SK-N-MC (cell line): ENCODE measurements at regions not wholly inside any gene's neighbourhood (a gene's known extent, or its start where the extent isn't known, plus 50 kb on each side); places are given as distances from the start of the nearest gene placed in this dataset.

Experiments
- DNase-seq: peaks from one replicate; pipeline ENCODE4 v3.0.0-alpha.2; 2011; ENCODE audit warnings: low read depth, low spot score
- H3K27ac ChIP-seq: fragments of 200-600 bp; sonication (generic); 2 replicates; pipeline ENCODE4 v1.5.1; 2016; ENCODE audit warnings: mixed run types
- H3K36me3 ChIP-seq: fragments of 200-600 bp; sonication (generic); 2 replicates; pipeline ENCODE4 v1.6.1; 2017; ENCODE audit warnings: antibody characterized with exemption, low read length, mixed read lengths; ENCODE audit not compliant: insufficient read depth
- H3K4me3 ChIP-seq: fragments of 200-600 bp; sonication (generic); 2 replicates; pipeline ENCODE4 v1.5.1; 2016
- H3K9ac ChIP-seq: fragments of 200-600 bp; sonication (generic); 2 replicates; pipeline ENCODE4 v1.8.0; 2017; ENCODE audit warnings: mixed run types, mixed read lengths; ENCODE audit not compliant: insufficient read length
- H3K9me3 ChIP-seq: fragments of 200-600 bp; sonication (generic); 2 replicates; pipeline ENCODE4 v1.6.1; 2017; ENCODE audit warnings: low read depth, mild to moderate bottlenecking, antibody characterized with exemption, low read length, moderate library complexity, mixed read lengths
- EZH2 ChIP-seq: fragments of 200-600 bp; sonication (generic); IDR thresholded peaks from one replicate; pipeline ENCODE4 v1.6.1; 2017; ENCODE audit warnings: antibody characterized with exemption
- FOXP2 ChIP-seq: optimal IDR thresholded peaks from 2 replicates; pipeline ENCODE3; 2011; ENCODE audit warnings: mild to moderate bottlenecking, moderate library complexity; ENCODE audit not compliant: insufficient read depth; ENCODE audit errors: extremely low read length, control extremely low read depth
- POLR2AphosphoS5 ChIP-seq: IDR thresholded peaks from 2 replicates; pipeline ENCODE4 v1.6.1; 2012; ENCODE audit warnings: mild to moderate bottlenecking, low read depth, low read length, borderline replicate concordance

DNA sequence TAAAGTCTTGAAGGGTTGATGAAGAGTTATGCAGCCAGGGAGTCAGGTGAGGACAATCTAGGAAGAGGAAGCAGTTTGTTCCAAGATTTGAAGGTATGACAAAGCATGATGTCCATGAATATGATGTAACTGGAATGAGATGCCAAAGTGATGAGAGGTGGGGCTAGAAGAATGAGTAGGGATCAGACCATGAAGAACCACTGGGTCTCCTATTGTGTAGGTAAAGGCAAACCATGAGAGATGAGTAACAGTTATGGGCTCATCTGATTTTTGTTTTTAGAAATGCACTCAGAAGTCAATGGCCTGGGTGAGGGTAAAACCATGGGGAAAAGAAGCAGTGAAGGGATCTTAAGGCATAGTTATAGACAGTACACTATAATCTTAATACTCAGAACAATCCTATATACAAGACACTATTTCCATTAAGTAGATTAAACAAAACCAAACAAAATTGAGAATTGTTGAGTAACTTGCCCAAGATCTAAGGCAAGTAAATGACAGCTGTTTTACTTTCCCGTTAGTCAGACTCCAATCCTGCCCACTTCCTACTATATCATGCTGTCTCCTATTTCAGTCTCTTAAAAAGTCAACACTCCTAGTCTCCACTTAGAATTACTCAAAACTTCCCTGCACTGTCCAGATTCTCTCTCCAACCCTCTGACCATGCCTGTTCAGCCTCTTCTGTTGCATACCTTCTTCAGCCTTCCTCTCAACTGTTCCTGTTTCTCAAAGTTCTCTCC lies 393.8 kb upstream of the MEF2C start:
- Histone ChIP-seq H3K9me3 (no peaks in the 10 kb centered on the region), H3K9ac (no peak overlapping the region), H3K4me3 (no peak overlapping the region), H3K36me3 (no peaks in the 10 kb centered on the region), H3K27ac (no peak overlapping the region)
- DNase-seq, result no peak
- TF ChIP-seq EZH2 (no peak), FOXP2 (no peak), POLR2AphosphoS5 (no peak)

DNA sequence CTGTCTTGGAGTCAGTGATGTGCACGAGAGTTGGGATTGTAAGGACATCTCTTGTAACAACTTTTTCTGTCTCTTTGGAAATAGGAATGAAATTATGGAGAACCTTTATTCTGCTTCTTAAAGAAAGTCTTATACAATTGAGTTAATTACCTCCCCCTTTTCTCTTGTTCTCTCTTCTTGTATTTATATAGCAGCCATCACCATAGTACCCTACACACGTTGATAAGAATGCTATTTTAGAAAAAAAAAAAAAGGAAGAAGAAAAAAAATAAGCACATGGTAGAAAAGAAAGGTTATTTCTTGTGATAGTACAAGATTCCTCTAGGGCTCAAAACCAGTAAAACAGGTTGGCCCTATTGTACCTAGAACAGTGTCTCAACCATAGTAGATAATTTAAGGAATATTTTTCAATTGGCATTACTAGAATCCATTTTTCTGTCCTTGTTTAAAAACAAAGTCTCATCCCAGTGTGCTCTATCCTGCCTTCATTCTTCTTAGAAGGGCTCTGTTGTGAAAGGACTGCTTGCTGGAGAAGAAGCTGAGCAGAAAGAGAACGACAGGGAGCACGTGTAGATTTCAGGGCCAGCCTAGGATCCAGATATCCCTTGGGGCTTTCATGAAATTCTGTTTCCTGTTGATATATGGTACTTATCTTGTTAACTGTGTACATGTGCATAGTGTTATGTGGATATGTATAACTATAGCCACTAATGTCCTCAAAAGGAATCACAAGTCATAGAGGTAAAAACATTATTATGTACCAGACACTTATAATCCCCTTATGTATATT lies 392.3 kb upstream of the MEF2C start:
- Histone ChIP-seq H3K4me3 (no peak overlapping the region), H3K9me3 (no peaks in the 10 kb centered on the region), H3K36me3 (no peaks in the 10 kb centered on the region), H3K27ac (no peak overlapping the region), H3K9ac (no peak overlapping the region)
- TF ChIP-seq POLR2AphosphoS5 (no peak), FOXP2 (no peak), EZH2 (no peak)
- no peak for DNase-seq

DNA sequence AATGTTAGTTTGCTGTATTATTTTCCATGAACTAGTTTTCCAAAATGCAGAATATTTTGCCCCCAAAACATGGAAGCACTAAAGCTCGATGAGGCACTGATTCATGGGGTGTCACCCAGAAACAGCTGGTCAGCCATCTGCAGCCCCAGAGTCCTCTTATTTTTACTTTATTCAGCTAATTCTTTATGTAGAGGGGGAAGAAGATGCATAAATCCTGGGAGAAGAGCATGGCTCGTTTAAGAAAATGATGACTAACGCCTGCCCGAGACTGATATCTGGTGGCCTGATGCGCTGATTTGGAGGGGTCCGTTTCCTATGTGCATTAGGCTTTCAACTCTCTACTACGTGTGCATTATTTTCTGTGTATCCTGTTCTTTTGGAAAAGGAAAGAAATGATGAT lies 390.3 kb upstream of the MEF2C start:
- no peak for DNase-seq
- Histone ChIP-seq H3K9ac (no peak overlapping the region), H3K36me3 (no peaks in the 10 kb centered on the region), H3K4me3 (no peak overlapping the region), H3K27ac (no peak overlapping the region), H3K9me3 (no peaks in the 10 kb centered on the region)
- no peak for TF ChIP-seq EZH2
- TF ChIP-seq POLR2AphosphoS5, result no peak
- no peak for TF ChIP-seq FOXP2

DNA sequence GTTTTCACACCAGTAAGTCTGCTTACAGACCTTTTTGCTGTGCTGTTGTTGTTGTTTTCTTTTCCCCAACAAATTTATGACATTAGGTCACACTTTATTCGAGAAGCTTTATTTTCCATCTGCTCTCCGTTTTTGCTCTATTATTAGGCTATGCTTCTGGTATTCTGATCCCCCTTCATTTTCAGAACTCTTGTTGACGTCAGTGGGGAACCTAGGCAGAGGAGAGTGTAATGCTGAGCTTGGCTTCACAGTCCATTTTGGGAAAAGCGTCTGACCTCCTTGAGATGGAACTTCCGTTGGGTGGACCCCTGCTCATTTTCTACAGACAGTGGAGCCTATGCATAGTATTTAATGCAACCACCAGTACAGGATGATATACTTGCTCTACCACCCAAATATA lies 387.9 kb upstream of the MEF2C start:
- TF ChIP-seq FOXP2 (no peak), EZH2 (no peak), POLR2AphosphoS5 (no peak)
- DNase-seq, result no peak
- Histone ChIP-seq H3K36me3 (no peaks in the 10 kb centered on the region), H3K9me3 (no peaks in the 10 kb centered on the region), H3K27ac (no peak overlapping the region), H3K9ac (no peak overlapping the region), H3K4me3 (no peak overlapping the region)

GRCh38 chr5:89269721-89270120 lies 386.7 kb upstream of the MEF2C start:
- no peak overlapping the region for H3K9ac ChIP-seq
- DNase-seq, result no peak
- no peak overlapping the region for H3K4me3 ChIP-seq
- no peaks in the 10 kb centered on the region for H3K36me3 ChIP-seq
- no peak overlapping the region for H3K27ac ChIP-seq
- TF ChIP-seq EZH2 (no peak), POLR2AphosphoS5 (no peak), FOXP2 (no peak)
- H3K9me3 ChIP-seq, result no peaks in the 10 kb centered on the region

DNA sequence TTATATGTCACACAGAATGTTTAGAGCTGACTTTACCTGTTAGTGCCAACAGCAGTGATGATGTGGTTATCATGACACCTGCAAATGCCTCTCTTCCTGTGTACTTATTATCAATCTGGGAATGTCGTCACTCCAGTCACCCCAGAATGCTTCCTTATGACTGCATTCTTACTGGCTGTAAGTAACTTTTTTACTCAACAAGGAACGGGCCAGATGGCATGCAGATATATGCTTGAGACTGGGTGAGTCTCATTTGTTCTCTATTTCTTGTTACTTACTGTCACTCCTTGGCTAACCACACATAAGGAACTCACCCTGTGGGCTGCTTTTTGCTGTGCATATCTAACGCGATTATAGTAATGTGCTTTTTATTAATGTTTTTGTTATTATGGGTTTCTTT lies 385.5 kb upstream of the MEF2C start:
- Histone ChIP-seq H3K36me3 (no peaks in the 10 kb centered on the region), H3K27ac (no peak overlapping the region), H3K4me3 (no peak overlapping the region), H3K9ac (no peak overlapping the region), H3K9me3 (no peaks in the 10 kb centered on the region)
- no peak for DNase-seq
- no peak for TF ChIP-seq EZH2
- TF ChIP-seq FOXP2, result no peak
- no peak for TF ChIP-seq POLR2AphosphoS5

DNA sequence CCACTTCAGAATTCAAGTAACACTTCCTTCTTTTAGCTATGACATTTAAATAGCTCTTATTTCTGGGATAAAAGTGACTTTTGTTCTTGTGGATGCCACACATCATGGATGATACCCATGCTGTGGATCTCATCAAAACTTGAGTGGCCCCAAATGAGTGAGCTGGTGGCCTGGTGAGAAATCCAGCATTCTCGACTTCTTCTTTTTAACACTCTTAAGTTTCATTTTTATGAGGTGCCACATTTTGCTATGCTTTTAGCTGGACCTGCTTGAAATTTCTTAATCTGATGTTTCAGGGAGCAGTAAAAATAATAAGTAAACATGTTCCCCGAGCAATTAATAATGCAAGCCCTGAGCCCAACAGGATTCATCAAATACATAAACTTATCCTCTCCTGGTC lies 384.8 kb upstream of the MEF2C start:
- Histone ChIP-seq H3K9me3 (no peaks in the 10 kb centered on the region), H3K4me3 (no peak overlapping the region), H3K27ac (no peak overlapping the region), H3K9ac (no peak overlapping the region), H3K36me3 (no peaks in the 10 kb centered on the region)
- TF ChIP-seq FOXP2, result no peak
- no peak for TF ChIP-seq POLR2AphosphoS5
- no peak for TF ChIP-seq EZH2
- no peak for DNase-seq

- no peak overlapping the region for H3K27ac ChIP-seq
- no peak overlapping the region for H3K9ac ChIP-seq
- no peak overlapping the region for H3K4me3 ChIP-seq
- TF ChIP-seq FOXP2 (no peak), EZH2 (no peak), POLR2AphosphoS5 (no peak)
- DNase-seq, result no peak
- H3K9me3 ChIP-seq, result no peaks in the 10 kb centered on the region
- H3K36me3 ChIP-seq, result no peaks in the 10 kb centered on the region
Measured at GRCh38 chr5:89265511-89266179, 382.7 kb upstream of the MEF2C start.

DNA sequence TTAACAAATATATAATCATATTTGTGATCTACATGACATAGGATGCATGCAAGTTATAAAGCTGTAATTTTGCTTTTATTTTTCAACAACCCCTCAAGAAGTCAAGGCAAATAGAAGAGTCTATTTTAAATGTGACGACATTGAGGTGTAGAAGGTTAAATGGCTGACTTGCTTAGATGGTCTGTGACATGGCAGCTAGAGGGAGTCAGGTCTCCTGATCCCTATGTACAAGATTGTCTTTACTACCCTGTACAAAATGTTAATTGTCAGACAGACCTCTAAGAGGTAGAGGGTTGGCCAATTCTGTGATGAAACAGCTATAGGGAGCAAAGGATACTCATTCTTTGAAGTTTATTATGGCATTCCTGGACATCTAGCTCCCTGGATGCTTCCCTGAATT lies 380.9 kb upstream of the MEF2C start:
- Histone ChIP-seq H3K4me3 (no peak overlapping the region), H3K9ac (no peak overlapping the region), H3K27ac (no peak overlapping the region), H3K36me3 (no peaks in the 10 kb centered on the region), H3K9me3 (no peaks in the 10 kb centered on the region)
- TF ChIP-seq POLR2AphosphoS5 (no peak), EZH2 (no peak), FOXP2 (no peak)
- no peak for DNase-seq
